AG10803 (cell line): ENCODE measurements at regions not wholly inside any gene's neighbourhood (a gene's known extent, or its start where the extent isn't known, plus 50 kb on each side); places are given as distances from the start of the nearest gene placed in this dataset.

ENCODE experiments used
- DNase-seq: peaks from one replicate; pipeline ENCODE4 v3.0.0; 2010; ENCODE audit warnings: low read depth
- H3K4me3 ChIP-seq: 2 replicates; pipeline ENCODE4 v1.5.1; 2011; ENCODE audit warnings: mild to moderate bottlenecking, low read length, control low read depth
- CTCF ChIP-seq: conservative IDR thresholded peaks from 2 replicates; pipeline ENCODE4 v1.5.1; 2011; ENCODE audit warnings: mild to moderate bottlenecking, low read length, control low read depth, inconsistent platforms

GRCh38 chr21:23480591-23481270 lies 2126.6 kb downstream of the MRPL39 start:
- no peak overlapping the region for H3K4me3 ChIP-seq
- DNase-seq = no peak
- TF ChIP-seq CTCF = no peak

- no peak overlapping the region for H3K4me3 ChIP-seq
- no peak for DNase-seq
- no peak for TF ChIP-seq CTCF
Observed at GRCh38 chr21:23478381-23478780, 2128.9 kb downstream of the MRPL39 start.

- H3K4me3 ChIP-seq = no peak overlapping the region
- no peak for DNase-seq
- no peak for TF ChIP-seq CTCF
Observed at GRCh38 chr21:23475281-23476219, 2131.7 kb downstream of the MRPL39 start.

- TF ChIP-seq CTCF = no peak
- H3K4me3 ChIP-seq = no peak overlapping the region
- DNase-seq = no peak
Observed at GRCh38 chr21:23471877-23472276, 2135.4 kb downstream of the MRPL39 start.

- H3K4me3 ChIP-seq = no peak overlapping the region
- DNase-seq = no peak
- TF ChIP-seq CTCF = no peak
Observed at GRCh38 chr21:23463365-23463764, 2143.9 kb downstream of the MRPL39 start.

GRCh38 chr21:23455676-23456075 lies 2151.6 kb downstream of the MRPL39 start:
- no peak overlapping the region for H3K4me3 ChIP-seq
- TF ChIP-seq CTCF = no peak
- no peak for DNase-seq
